ENCODE measurements at regions not wholly inside any gene's neighbourhood (a gene's known extent, or its start where the extent isn't known, plus 50 kb on each side); places are given as distances from the start of the nearest gene placed in this dataset.
A peak's percentile ranks its signal among the peaks of the same experiment; 100 is the strongest.

- TF ChIP-seq CTCF (IDR thresholded peaks at IDR 0.05; ENCODE audit: low read length) = peak; percentile 55
- TF ChIP-seq EZH2 (IDR thresholded peaks at IDR 0.05; ENCODE audit: borderline replicate concordance, low read length) = no peak
These were observed 361.0 kb upstream of the ANO3 start for GRCh38 chr11:25970726-25971508.
